PC-3 (cell line): ENCODE measurements at regions not wholly inside any gene's neighbourhood (a gene's known extent, or its start where the extent isn't known, plus 50 kb on each side); places are given as distances from the start of the nearest gene placed in this dataset.

Source experiments
- ATAC-seq: fragments of 200-7000 bp; cut with Tn5 transposase; 2 replicates; pipeline ENCODE4 v1.9.1; 2020; ENCODE audit warnings: mild to moderate bottlenecking, moderate library complexity
- BruUV-seq: library from RNA; stranded (reverse); fragments of 400-500 nt; replicated peaks from 2 replicates; lab custom pipeline; 2021; lab: Mats Ljungman, UMichigan
- CTCF ChIA-PET: fragments of 300-600 bp; sonication (Branson Sonifier 250); formaldehyde crosslinking; loops from one replicate; lab custom pipeline; 2022; ENCODE audit warnings: antibody characterized with exemption; lab: Charles Lee
- POLR2A ChIA-PET: fragments of 300-600 bp; sonication (Branson Sonifier 250); formaldehyde crosslinking; loops from one replicate; lab custom pipeline; 2022; ENCODE audit warnings: antibody characterized with exemption; ENCODE audit not compliant: unreplicated experiment; lab: Charles Lee
- DNase-seq: peaks from one replicate; pipeline ENCODE4 v3.0.0-alpha.2; 2015
- H2AFZ ChIP-seq: fragments of 300-600 bp; sonication (generic); 2 replicates; pipeline ENCODE4 v1.6.0; 2016; ENCODE audit warnings: antibody characterized with exemption, low read length
- H3F3A ChIP-seq: fragments of 300-600 bp; sonication (generic); one replicate; pipeline ENCODE4 v1.6.0; 2017; ENCODE audit warnings: antibody characterized with exemption, low read length, control low read depth, mild to moderate bottlenecking; ENCODE audit not compliant: unreplicated experiment
- H3K27ac ChIP-seq: fragments of 300-600 bp; sonication (generic); 2 replicates; pipeline ENCODE4 v1.5.1; 2016; ENCODE audit warnings: mild to moderate bottlenecking, low read length
- H3K27me3 ChIP-seq: fragments of 300-600 bp; sonication (generic); 2 replicates; pipeline ENCODE4 v1.6.1; 2016; ENCODE audit warnings: low read length, mixed read lengths
- H3K36me3 ChIP-seq: fragments of 300-600 bp; sonication (generic); 2 replicates; pipeline ENCODE4 v1.6.1; 2016; ENCODE audit warnings: low read depth, mixed run types, low read length, mixed read lengths
- H3K4me1 ChIP-seq: fragments of 300-600 bp; sonication (generic); 2 replicates; pipeline ENCODE4 v1.5.1; 2016; ENCODE audit warnings: low read length; ENCODE audit not compliant: insufficient read depth
- H3K4me2 ChIP-seq: fragments of 300-600 bp; sonication (generic); 2 replicates; pipeline ENCODE4 v1.6.0; 2016; ENCODE audit warnings: low read length
- H3K4me3 ChIP-seq: fragments of 300-600 bp; sonication (generic); 2 replicates; pipeline ENCODE4 v1.5.1; 2016; ENCODE audit warnings: mild to moderate bottlenecking, low read length, mixed read lengths
- H3K79me2 ChIP-seq: fragments of 300-600 bp; sonication (generic); 2 replicates; pipeline ENCODE4 v1.6.1; 2017; ENCODE audit warnings: low read length, mixed read lengths
- H3K9ac ChIP-seq: fragments of 300-600 bp; sonication (generic); 2 replicates; pipeline ENCODE4 v1.6.0; 2016; ENCODE audit warnings: mild to moderate bottlenecking, low read length
- H3K9me2 ChIP-seq: fragments of 300-600 bp; sonication (generic); replicated peaks from 2 replicates; pipeline ENCODE4 v1.6.1; 2016; ENCODE audit warnings: mixed run types, low read length, mixed read lengths
- H3K9me3 ChIP-seq: fragments of 300-600 bp; sonication (generic); 2 replicates; pipeline ENCODE4 v1.6.1; 2016; ENCODE audit warnings: low read length, mixed read lengths
- H4K20me1 ChIP-seq: fragments of 300-600 bp; sonication (generic); 2 replicates; pipeline ENCODE4 v1.6.1; 2016; ENCODE audit warnings: low read length, mixed read lengths
- CTCF ChIP-seq: fragments of 300-600 bp; sonication (generic); conservative IDR thresholded peaks from 2 replicates; pipeline ENCODE4 v1.5.1; 2017; ENCODE audit warnings: antibody characterized with exemption, low read depth, mild to moderate bottlenecking, low read length
- EZH2 ChIP-seq: fragments of 300-600 bp; sonication (generic); IDR thresholded peaks from one replicate; pipeline ENCODE4 v1.6.1; 2017; ENCODE audit warnings: antibody characterized with exemption, mild to moderate bottlenecking, low read length; ENCODE audit not compliant: unreplicated experiment
- EZH2phosphoT487 ChIP-seq: fragments of 300-600 bp; sonication (generic); IDR thresholded peaks from 2 replicates; pipeline ENCODE4 v1.6.1; 2018; ENCODE audit warnings: mild to moderate bottlenecking, antibody characterized with exemption, low read length, borderline replicate concordance
- intact Hi-C: fragments of 100-400 bp; cut with micrococcal nuclease; formaldehyde crosslinking; loops from 2 replicates; pipeline ENCODE4 v1.9.0; 2023

- TF ChIP-seq EZH2 (no peak), CTCF (no peak), EZH2phosphoT487 (no peak)
- H3K9me2 ChIP-seq: no peaks in the 10 kb centered on the region
- no peaks in the 10 kb centered on the region for H3K27me3 ChIP-seq
- H4K20me1 ChIP-seq: no peaks in the 10 kb centered on the region
- H2AFZ ChIP-seq: no peak overlapping the region
- H3K36me3 ChIP-seq: no peaks in the 10 kb centered on the region
- H3K27ac ChIP-seq: no peak overlapping the region
- no peaks in the 10 kb centered on the region for H3K79me2 ChIP-seq
- no TSS peak for BruUV-seq
- intact Hi-C loops: no loop called here
- peaks cover 30% of the 10 kb centered on the region for H3K4me1 ChIP-seq
- no peak overlapping the region for H3K4me3 ChIP-seq
- no peak overlapping the region for H3K9ac ChIP-seq
- no peak overlapping the region for H3K4me2 ChIP-seq
- POLR2A ChIA-PET: no interaction called here
- H3K9me3 ChIP-seq: no peaks in the 10 kb centered on the region
- CTCF ChIA-PET: no interaction called here
- DNase-seq (no peak), ATAC-seq (no peak)
- no peaks in the 10 kb centered on the region for H3F3A ChIP-seq
Measured at GRCh38 chr2:118380915-118381653, 292.8 kb downstream of the INSIG2 start.

- TF ChIP-seq EZH2 (no peak), CTCF (no peak), EZH2phosphoT487 (no peak)
- no peaks in the 10 kb centered on the region for H3K9me2 ChIP-seq
- intact Hi-C loops: no loop called here
- H3K27me3 ChIP-seq: no peaks in the 10 kb centered on the region
- no TSS peak for BruUV-seq
- no peaks in the 10 kb centered on the region for H3K9me3 ChIP-seq
- ChIA-PET POLR2A (no interaction called here), CTCF (no interaction called here)
- no peak overlapping the region for H3K4me2 ChIP-seq
- no peak overlapping the region for H3K27ac ChIP-seq
- peaks cover 19% of the 10 kb centered on the region for H3K4me1 ChIP-seq
- no peak overlapping the region for H3K9ac ChIP-seq
- H3K79me2 ChIP-seq: no peaks in the 10 kb centered on the region
- no peaks in the 10 kb centered on the region for H3K36me3 ChIP-seq
- H2AFZ ChIP-seq: no peak overlapping the region
- no peaks in the 10 kb centered on the region for H4K20me1 ChIP-seq
- no peak for ATAC-seq
- no peak for DNase-seq
- H3F3A ChIP-seq: no peaks in the 10 kb centered on the region
- no peak overlapping the region for H3K4me3 ChIP-seq
Measured at GRCh38 chr2:118375907-118376485, 287.7 kb downstream of the INSIG2 start.
